SW480 (cell line): ENCODE measurements at regions not wholly inside any gene's neighbourhood (a gene's known extent, or its start where the extent isn't known, plus 50 kb on each side); places are given as distances from the start of the nearest gene placed in this dataset.

ENCODE experiments used
- DNase-seq: peaks from one replicate; pipeline ENCODE4 v3.0.0-alpha.2; 2016; ENCODE audit warnings: low spot score

- no peak for DNase-seq
These were observed 209.2 kb upstream of the PPP2R2D start for GRCh38 chr10:131691481-131692090.

GRCh38 chr10:131692176-131692575 is 208.6 kb upstream of the PPP2R2D start:
- no peak for DNase-seq

- no peak for DNase-seq
These were observed 208.0 kb upstream of the PPP2R2D start for GRCh38 chr10:131692686-131693334.

- no peak for DNase-seq
These were observed 207.0 kb upstream of the PPP2R2D start for GRCh38 chr10:131693766-131694165.

- DNase-seq = no peak
These were observed 206.5 kb upstream of the PPP2R2D start for GRCh38 chr10:131694168-131694780.

- no peak for DNase-seq
These were observed 205.9 kb upstream of the PPP2R2D start for GRCh38 chr10:131694781-131695495.

- no peak for DNase-seq
These were observed 205.2 kb upstream of the PPP2R2D start for GRCh38 chr10:131695496-131696165.

GRCh38 chr10:131697476-131698128 is 203.2 kb upstream of the PPP2R2D start:
- peak; percentile 4 for DNase-seq

- no peak for DNase-seq
These were observed 202.6 kb upstream of the PPP2R2D start for GRCh38 chr10:131698232-131698631.

- DNase-seq = no peak
These were observed 201.8 kb upstream of the PPP2R2D start for GRCh38 chr10:131698986-131699385.

- DNase-seq = no peak
These were observed 200.8 kb upstream of the PPP2R2D start for GRCh38 chr10:131700032-131700431.

GRCh38 chr10:131700506-131700905 is 200.3 kb upstream of the PPP2R2D start:
- no peak for DNase-seq

- DNase-seq = no peak
These were observed 199.5 kb upstream of the PPP2R2D start for GRCh38 chr10:131701131-131701947.

GRCh38 chr10:131702531-131703356 is 198.1 kb upstream of the PPP2R2D start:
- DNase-seq = no peak

GRCh38 chr10:131703541-131703940 is 197.3 kb upstream of the PPP2R2D start:
- no peak for DNase-seq

- no peak for DNase-seq
These were observed 196.9 kb upstream of the PPP2R2D start for GRCh38 chr10:131703941-131704340.

GRCh38 chr10:131706476-131706875 is 194.3 kb upstream of the PPP2R2D start:
- DNase-seq = no peak

GRCh38 chr10:131706952-131707351 is 193.9 kb upstream of the PPP2R2D start:
- DNase-seq = no peak

- DNase-seq = peak; percentile 7
These were observed 192.5 kb upstream of the PPP2R2D start for GRCh38 chr10:131708225-131708880.
